Urinary bladder (tissue), 3 donors: ENCODE measurements at regions not wholly inside any gene's neighbourhood (a gene's known extent, or its start where the extent isn't known, plus 50 kb on each side); places are given as distances from the start of the nearest gene placed in this dataset.
"Not testable (repeated sequence)": the region's sequence is repeated elsewhere in the genome, so short reads cannot be mapped to it uniquely, and the experiment has no call there.

Experiments used
- DNase-seq: peaks from one replicate; pipeline ENCODE4 v3.0.0-alpha.2; 2015; ENCODE audit errors: extremely low spot score
- H3K27ac ChIP-seq: one replicate; pipeline ENCODE4 v1.5.1; 2013; ENCODE audit warnings: low read depth, mild to moderate bottlenecking, moderate library complexity
- H3K36me3 ChIP-seq: one replicate; pipeline ENCODE4 v1.6.1; 2013; ENCODE audit warnings: mild to moderate bottlenecking, moderate library complexity; ENCODE audit not compliant: insufficient read depth
- H3K4me1 ChIP-seq: one replicate; pipeline ENCODE4 v1.6.1; 2013; ENCODE audit warnings: mild to moderate bottlenecking, moderate library complexity; ENCODE audit not compliant: insufficient read depth
- H3K4me3 ChIP-seq: one replicate; pipeline ENCODE4 v1.5.1; 2013; ENCODE audit warnings: low read depth, low read length
- WGBS: extraction: QIAGEN DNeasy Blood & Tissue Kit; methylation state at CpG from one replicate; pipeline ENCODE4 v1.1.7; 2013; 5-methylcytosine and 5-hydroxymethylcytosine counted together
- donor health status: healthy with polysubstance abuse.
- donor health status: healthy.

DNA sequence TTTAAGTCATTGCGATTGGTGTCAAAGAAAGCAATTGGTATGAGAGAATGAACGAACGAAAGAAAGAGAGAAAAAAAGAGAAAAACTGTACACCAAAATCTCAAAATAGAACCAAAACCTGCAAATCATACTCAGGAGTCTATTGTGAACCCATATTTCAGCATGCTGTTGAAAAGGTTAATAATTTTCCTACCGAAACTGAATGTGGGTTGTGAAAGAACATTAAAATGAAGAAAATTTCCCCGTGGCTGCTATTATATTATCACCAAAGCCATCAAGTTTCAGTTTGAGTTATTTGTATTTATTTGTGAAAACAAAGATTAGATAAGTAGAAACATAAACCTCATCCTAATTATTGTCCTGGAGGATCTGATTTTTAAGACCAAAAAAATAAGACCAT, 315.7 kb downstream of the BCL2L11 start:
- WGBS = 78% methylated on average over 2 of the region's 5 CpGs
- not testable (repeated sequence) for H3K36me3 ChIP-seq, H3K27ac ChIP-seq, DNase-seq, H3K4me3 ChIP-seq, H3K4me1 ChIP-seq

DNA sequence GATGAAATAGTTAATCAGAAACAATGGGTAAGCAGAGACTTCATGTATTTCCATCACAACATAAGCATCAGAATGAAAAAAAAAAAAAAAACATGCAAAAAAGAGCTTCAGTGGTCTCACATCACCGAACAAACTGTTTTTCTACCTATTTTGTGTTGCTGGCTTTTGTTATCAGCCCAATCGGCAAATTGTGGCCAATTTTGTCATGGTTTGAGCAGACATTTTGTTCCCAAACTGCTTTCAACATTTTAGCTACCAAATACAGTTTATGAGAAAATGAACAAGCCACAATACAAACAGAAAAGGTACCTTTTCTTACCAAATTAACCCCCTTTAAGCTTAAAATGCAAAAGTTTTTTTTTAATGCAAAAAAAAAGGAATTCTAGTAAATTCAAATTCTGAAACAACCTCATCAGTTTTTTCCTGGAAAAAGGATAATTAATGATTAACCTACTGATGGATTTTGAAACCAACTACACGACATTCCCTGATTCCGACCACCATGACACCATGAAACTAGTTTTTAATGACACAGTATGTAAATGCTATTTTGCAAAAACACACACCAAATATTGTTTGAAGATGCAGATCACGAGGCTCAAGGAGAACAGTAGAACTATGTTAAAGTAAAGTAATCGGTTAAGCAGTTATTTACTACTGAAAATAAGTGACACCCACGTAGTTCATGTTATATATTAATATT, 316.7 kb downstream of the BCL2L11 start:
- not testable (repeated sequence) for H3K27ac ChIP-seq, H3K36me3 ChIP-seq, H3K4me1 ChIP-seq, DNase-seq, H3K4me3 ChIP-seq
- 94% methylated on average over 4 of the region's 7 CpGs for WGBS

DNA sequence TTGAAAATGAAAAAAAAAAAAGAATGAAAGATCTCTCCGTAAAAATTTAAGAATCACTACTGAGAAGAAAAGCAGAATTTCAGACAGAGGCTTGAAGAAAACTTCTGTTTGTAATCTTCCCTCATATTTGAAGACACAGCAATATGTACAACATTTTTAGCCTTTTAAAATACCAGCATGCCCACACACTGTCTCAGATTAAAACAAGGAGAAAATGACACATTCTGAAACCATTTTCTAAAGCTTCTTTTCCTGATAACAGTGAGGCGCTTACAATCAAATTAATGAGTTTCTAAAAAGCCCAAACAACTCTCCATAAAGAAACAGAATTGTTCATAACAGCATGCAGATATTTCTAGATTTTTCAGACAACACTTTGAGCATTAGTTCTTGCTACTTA, 317.4 kb downstream of the BCL2L11 start:
- DNase-seq, H3K36me3 ChIP-seq, H3K4me3 ChIP-seq, H3K27ac ChIP-seq, H3K4me1 ChIP-seq: not testable (repeated sequence)
- 83% methylated on average over 2 of the region's 2 CpGs for WGBS

DNA sequence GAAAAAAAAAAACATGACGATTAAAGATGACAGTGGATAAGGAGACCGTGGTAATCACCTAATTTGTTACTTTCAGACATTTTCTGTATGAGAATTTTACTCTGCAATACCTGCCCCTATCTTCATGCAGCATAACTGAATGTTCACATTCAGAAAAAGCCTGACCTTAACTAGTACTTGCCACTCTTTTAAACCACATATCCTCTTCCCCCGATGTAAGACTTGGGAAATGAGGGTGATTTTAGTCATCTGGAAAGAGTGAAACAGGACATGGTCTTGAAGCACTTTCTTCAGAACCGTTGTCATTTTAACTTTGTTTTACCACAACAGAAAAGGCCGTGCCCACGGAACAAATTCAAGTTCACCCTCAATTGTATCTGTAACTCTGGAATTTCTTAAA, 318.5 kb downstream of the BCL2L11 start:
- 94% methylated on average over 2 of the region's 6 CpGs for WGBS

DNA sequence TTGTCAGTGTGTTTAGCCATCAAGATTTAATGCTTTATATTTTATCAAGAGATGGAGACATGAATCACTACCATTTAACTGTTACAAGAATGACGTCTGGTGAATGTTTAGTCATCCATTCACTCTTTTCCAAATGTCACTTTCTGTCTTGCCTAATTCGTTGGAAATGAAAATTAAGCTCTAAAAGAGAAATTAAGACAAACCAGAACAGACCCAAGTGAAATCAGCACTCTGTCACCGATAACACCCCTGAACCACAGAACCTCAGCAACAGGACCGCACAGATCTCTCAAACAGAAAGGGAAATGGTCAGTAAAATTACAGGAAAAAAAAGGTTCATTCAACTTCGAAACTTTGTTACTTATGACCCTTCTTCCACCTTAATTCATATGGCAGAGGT, 320.9 kb downstream of the BCL2L11 start:
- not testable (repeated sequence) for DNase-seq, H3K4me1 ChIP-seq, H3K4me3 ChIP-seq, H3K36me3 ChIP-seq, H3K27ac ChIP-seq
- 84% methylated on average over 4 of the region's 5 CpGs for WGBS

More for the DNA sequence above, 318.5 kb downstream of the BCL2L11 start:
- DNase-seq, H3K4me1 ChIP-seq, H3K27ac ChIP-seq, H3K4me3 ChIP-seq, H3K36me3 ChIP-seq: not testable (repeated sequence)

DNA sequence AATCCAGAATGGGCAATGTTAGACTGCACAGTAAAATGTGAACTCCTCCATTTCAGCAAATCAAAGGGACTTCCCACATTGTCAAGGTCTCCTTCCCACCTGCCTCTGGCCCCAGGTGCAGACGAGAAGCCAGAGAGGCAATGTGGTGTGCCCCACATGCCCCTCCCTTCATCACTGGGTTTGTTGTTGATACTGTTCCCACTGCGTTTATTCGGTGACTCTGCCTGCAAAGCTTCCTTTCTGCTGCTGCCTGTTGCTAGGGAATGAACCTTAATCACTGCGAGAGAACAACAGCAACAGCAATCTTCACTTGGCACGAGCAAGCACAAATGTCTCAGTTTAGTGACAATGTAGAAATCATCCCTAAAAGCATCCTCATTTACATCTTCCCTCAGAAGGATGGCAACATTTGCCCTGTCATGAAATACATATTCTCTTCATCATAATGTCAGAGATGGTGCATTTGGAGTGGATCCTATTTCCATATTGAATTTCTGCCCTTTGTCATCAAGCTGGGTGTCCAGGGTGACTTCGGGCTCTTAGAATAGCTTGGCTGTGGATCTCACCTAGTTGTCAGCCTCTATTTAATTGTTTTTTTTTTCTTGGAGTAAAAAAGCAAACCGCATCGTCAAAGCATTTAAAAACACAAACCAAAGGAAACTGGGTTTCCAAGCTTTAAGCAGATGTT, 322.2 kb downstream of the BCL2L11 start:
- not testable (repeated sequence) for H3K27ac ChIP-seq, DNase-seq, H3K4me1 ChIP-seq, H3K4me3 ChIP-seq, H3K36me3 ChIP-seq
- WGBS = 34% methylated on average over 5 of the region's 8 CpGs

DNA sequence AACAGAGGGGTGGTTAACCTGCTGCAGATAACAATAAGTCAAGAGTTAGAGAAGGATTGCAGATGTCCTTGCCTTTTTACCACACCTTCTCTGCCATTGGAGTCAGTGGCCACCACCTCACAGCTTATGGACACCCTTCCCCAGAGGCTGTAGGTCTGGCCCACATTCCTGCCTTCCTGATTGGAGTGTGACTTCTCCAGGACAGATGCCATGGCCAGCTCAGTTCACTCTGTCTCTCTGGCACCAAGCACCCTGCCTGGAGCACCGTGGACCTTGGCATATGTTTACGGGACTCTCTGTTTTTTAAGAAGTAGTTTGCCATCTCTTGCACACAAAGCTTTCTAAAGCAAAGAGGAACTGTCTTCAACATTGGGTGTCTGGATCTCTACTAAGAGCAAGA, 323.8 kb downstream of the BCL2L11 start:
- H3K27ac ChIP-seq, H3K36me3 ChIP-seq, H3K4me3 ChIP-seq, DNase-seq, H3K4me1 ChIP-seq: not testable (repeated sequence)
- WGBS = no CpG with 5 or more reads among the region's 2 CpGs

DNA sequence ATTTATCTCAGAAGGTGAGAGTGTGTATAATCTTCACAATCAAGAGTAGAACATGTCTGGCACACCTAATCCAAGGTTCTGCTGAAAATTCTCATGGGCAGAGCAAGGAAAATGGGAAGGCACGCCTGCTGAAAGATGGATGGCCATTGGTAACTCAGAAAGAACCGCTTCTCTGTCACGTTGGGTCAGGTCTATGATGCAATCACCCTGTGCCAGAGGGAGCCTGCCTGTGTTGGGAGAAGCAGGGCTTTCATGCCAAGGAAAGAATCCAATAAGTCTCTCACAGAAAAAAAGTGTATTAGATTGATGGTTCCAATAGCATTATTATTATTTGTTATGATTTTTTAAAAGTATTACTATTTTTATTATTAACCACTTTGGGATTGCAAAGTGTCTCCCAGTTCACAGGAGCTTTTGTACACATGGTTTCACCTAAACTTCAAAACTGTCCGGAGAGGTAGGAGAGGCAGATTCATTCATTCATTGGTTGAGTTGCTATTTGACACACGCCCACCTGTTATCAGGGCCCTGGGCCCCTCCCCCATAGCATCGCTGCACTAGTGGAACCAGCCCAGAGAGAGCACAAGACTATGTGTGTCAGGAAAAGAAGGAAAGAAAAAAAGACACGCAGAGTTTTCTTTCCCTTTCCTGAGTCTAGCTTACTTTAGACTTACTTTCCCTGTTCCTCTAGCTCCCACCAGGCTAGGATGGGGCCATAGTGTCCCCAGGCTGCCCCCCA, 324.6 kb downstream of the BCL2L11 start:
- not testable (repeated sequence) for H3K4me3 ChIP-seq, H3K27ac ChIP-seq, H3K36me3 ChIP-seq, H3K4me1 ChIP-seq, DNase-seq
- no CpG with 5 or more reads among the region's 7 CpGs for WGBS

DNA sequence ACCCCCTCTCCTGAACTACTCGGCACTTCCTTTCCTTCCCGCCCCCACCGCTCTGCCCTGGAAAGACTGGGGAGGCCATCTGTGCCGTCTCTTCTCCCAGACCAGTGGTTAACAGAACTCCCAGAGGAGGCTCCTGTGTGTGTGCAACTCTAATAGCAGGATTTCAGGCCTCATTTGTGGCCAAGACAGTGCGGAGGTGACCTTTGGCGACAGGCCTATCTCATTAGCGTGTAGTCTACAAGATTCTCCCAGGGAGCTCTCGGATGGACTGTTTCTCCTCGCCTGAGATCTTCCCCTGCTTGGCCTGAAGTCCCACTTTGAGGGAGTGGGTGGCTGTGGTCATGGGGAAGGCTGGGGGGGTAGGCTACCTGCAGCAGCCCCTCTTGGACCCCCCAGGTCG, 325.2 kb downstream of the BCL2L11 start:
- not testable (repeated sequence) for H3K4me3 ChIP-seq, DNase-seq, H3K27ac ChIP-seq, H3K36me3 ChIP-seq, H3K4me1 ChIP-seq
- no CpG with 5 or more reads among the region's 10 CpGs for WGBS

DNA sequence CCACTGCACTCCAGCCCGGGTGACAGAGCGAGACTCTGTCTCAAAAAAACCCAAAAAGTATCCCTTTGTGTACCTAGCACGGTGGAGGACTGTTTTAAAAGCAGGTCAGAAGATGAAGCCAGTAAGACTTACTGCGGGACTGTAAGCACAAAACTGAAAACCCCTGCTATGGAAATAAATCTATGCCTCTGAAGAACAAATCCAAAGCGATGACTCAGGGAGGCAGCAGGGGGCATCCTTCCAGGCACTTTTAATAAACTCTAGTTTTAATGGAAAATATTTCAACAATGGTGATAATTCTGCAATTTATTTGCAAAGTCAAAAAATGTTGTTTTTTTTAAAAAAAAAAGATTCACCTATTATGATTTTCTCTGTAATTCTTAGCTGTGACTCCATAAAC, 326.8 kb downstream of the BCL2L11 start:
- not testable (repeated sequence) for H3K27ac ChIP-seq, H3K4me3 ChIP-seq, DNase-seq, H3K4me1 ChIP-seq, H3K36me3 ChIP-seq
- WGBS = 91% methylated on average over 4 of the region's 5 CpGs

DNA sequence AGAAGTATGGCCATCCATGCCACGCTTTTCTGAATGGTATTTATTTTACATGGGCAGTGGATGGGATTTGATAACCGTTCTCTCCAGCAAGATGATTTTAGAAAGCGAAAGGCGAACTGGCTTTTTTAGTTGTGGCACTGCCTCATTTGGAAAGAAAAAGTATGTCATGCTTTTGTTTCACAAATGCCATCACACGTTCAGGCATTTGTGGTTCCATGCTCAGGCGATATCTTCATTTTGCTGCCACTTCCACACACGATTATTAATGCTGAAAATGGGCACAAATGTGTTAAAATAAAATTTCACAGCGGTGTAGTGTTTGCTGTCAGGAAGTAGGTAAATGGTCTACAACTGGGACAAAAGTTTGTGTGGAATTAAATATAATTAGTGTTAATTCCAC, 328.1 kb downstream of the BCL2L11 start:
- WGBS = no CpG with 5 or more reads among the region's 8 CpGs
- not testable (repeated sequence) for H3K4me3 ChIP-seq, DNase-seq

DNA sequence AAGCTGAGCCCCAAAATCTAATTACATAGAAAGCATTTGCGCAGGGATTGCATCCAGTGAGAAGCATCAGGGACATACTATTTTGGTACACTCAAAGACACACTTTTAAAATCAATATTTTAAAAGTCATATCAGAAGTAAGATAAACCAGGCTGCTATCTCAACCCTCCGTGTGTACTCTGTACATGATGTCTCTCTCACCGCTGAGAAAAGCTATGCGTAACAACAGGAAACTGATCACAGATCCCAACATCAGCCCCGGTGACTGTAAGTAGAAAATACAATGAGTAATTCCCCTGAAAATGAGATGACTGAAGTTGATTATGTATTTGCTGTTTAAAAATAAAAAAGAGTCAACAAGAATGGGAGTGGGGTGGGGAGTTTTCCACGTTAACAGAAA, 329.8 kb downstream of the BCL2L11 start:
- 88% methylated on average over 3 of the region's 6 CpGs for WGBS
- not testable (repeated sequence) for H3K4me1 ChIP-seq, DNase-seq, H3K36me3 ChIP-seq, H3K4me3 ChIP-seq, H3K27ac ChIP-seq

More for the DNA sequence above, 328.1 kb downstream of the BCL2L11 start:
- not testable (repeated sequence) for H3K36me3 ChIP-seq, H3K27ac ChIP-seq, H3K4me1 ChIP-seq

DNA sequence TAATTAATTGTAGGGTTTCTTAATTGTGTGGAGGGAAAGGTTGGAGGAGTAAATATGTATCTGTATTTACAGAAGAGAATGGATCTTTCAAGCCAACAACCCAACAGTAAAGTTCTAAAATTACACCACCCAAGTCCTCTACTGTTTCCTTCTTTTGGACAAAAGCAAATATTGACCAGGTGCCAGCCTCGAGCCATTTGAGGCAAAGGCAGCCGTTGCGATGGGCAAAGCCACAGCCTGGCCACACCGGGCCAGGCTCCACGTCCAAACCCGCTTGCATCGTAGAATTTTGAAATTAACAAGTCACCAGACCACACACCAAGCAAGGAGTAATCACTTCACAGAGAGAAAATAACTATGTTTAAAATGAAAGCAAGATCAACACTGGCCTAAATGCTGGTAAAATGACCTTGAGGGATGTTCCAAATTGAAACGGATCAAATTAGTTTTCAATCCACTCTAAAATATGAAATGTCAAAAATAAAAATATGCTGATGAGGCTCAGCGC, 331.0 kb downstream of the BCL2L11 start:
- H3K4me3 ChIP-seq, H3K36me3 ChIP-seq, H3K4me1 ChIP-seq, H3K27ac ChIP-seq, DNase-seq: not testable (repeated sequence)
- 48% methylated on average over 5 of the region's 9 CpGs for WGBS

DNA sequence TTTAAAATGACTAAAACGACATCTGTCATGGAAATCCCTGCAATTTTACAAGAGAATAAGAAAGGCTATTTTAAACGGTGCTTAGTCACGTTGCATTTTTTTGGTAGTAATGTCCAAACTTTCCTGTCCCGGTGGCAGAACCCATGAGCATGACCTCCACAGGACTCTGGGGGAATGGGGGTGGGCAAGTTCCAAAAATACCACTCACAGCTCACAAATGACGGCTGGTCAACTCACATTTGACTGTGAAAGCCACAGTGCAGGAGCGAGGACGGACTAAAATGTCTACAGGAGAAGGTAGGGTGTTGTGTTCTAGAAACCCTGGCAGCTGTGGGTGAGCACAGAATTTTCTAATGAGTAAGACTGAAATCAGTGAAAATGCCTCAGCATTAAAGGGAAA, 331.5 kb downstream of the BCL2L11 start:
- not testable (repeated sequence) for H3K27ac ChIP-seq, H3K4me3 ChIP-seq

More for the DNA sequence above, 331.5 kb downstream of the BCL2L11 start:
- H3K36me3 ChIP-seq, H3K4me1 ChIP-seq, DNase-seq: not testable (repeated sequence)
- WGBS = 58% methylated on average over 6 of the region's 7 CpGs
